ENCODE measurements at regions not wholly inside any gene's neighbourhood (a gene's known extent, or its start where the extent isn't known, plus 50 kb on each side); places are given as distances from the start of the nearest gene placed in this dataset.

DNA sequence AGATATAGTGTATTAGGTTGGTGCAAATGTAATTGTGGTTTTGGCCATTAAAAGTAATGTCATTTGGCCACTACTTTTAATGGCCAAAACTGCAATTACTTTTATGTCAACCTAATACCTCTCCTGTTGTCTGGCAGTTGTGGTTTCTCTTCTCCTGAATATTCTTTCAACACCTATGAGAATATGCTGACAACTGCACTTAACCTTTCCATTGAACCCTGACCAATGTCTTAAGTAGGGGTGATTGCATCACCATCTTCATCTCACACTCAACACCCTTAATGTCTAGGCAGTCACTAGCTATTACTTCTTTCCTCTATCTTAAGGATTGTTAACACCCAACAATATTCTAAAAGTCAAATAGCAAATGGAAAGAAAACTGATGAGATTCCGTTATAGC is 200.5 kb upstream of the HSF2 start:
- TF ChIP-seq EP300 (IDR thresholded peaks at IDR 0.05) (no peak), POLR2AphosphoS5 (IDR thresholded peaks at IDR 0.05) (no peak), POLR2A (IDR thresholded peaks at IDR 0.05) (no peak)
- TF ChIP-seq, protein P1, sequence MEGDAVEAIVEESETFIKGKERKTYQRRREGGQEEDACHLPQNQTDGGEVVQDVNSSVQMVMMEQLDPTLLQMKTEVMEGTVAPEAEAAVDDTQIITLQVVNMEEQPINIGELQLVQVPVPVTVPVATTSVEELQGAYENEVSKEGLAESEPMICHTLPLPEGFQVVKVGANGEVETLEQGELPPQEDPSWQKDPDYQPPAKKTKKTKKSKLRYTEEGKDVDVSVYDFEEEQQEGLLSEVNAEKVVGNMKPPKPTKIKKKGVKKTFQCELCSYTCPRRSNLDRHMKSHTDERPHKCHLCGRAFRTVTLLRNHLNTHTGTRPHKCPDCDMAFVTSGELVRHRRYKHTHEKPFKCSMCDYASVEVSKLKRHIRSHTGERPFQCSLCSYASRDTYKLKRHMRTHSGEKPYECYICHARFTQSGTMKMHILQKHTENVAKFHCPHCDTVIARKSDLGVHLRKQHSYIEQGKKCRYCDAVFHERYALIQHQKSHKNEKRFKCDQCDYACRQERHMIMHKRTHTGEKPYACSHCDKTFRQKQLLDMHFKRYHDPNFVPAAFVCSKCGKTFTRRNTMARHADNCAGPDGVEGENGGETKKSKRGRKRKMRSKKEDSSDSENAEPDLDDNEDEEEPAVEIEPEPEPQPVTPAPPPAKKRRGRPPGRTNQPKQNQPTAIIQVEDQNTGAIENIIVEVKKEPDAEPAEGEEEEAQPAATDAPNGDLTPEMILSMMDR (IDR thresholded peaks at IDR 0.05): no peak

Data from suprapubic skin (tissue), 4 donors.